ENCODE measurements at regions not wholly inside any gene's neighbourhood (a gene's known extent, or its start where the extent isn't known, plus 50 kb on each side); places are given as distances from the start of the nearest gene placed in this dataset.
"Not testable (repeated sequence)": the region's sequence is repeated elsewhere in the genome, so short reads cannot be mapped to it uniquely, and the experiment has no call there.

DNA sequence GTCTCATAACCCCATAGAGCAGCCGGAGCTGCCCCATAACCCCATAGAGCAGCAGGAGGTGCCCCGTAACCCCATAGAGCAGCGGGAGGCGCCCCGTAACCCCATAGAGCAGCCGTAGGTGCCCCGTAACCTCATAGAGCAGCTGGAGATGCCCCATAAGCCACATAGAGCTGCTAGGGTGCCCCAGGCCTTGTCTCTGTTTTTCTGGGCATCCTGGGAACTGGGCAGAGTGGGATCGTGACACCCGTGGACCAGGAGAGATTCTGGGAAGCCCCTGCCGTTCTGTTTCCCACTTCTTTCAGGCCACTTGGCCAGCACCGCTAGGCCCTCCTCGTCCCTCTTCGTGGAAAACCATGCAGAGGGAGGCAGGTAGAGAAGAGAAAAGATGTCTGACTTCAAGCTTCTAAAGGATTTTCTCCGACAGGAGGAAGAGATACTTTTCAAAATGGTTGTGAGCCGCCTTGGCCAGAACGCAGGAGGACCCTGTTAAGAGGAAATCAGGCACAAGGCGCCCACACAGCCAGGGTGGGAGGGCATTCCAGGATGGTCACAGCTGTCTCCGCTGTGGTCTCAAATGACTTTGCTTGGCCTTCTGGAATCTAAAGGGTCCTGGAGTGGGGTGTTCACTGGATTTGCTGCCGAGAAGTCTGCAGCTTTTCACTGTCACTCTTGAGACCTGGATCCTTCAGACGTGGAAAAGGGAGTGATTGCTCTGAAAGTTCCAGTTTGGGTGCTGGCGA lies 171.8 kb downstream of the NPIPB11 start:
- H3K4me3 Mint-ChIP-seq; H3K36me3 Mint-ChIP-seq; H3K4me1 Mint-ChIP-seq (ENCODE audit: low read depth in 2 of 2); H3K9me3 Mint-ChIP-seq; H3K27me3 Mint-ChIP-seq; ATAC-seq; H3K27ac Mint-ChIP-seq; DNase-seq (ENCODE audit: low spot score): not testable (repeated sequence)

DNA sequence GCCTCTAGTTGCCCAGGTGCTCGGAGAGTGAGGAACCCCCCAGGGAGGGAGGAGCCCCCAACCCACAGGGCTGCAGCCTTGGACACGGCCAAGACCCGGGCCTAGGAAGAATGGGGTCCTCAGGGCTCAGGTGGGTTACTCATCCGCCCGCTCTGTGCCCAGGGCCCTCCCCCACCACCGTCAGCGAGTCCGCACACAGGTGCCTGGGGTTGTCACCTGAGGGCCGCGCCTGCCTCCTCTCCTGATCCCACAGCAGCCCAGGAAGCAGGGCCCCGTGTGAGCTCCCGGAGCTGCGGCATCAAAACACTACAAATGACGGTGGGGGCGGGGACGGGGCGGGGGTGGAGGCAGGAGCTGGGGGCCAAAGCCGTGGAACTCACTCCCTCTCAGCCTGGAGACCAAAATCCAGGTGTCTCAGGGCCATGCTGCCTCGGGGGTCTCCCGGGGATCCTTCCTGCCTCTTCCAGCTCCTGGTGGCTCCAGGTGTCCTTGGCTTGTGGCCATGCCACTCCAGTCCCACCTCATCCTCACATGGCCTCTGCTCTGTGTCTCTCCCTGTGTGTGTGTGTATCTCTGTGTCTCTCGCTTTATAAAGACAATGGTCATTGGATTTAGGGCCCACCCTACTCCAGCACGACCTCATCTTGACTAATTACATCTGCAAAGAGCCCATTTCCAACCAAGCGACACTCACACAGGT lies 172.7 kb downstream of the NPIPB11 start:
- H3K4me3 Mint-ChIP-seq; H3K36me3 Mint-ChIP-seq; H3K4me1 Mint-ChIP-seq (ENCODE audit: low read depth in 2 of 2); H3K9me3 Mint-ChIP-seq; H3K27me3 Mint-ChIP-seq; H3K27ac Mint-ChIP-seq; DNase-seq (ENCODE audit: low spot score): not testable (repeated sequence)
- ATAC-seq, result peak in 1 of 2 donors; percentile 11

DNA sequence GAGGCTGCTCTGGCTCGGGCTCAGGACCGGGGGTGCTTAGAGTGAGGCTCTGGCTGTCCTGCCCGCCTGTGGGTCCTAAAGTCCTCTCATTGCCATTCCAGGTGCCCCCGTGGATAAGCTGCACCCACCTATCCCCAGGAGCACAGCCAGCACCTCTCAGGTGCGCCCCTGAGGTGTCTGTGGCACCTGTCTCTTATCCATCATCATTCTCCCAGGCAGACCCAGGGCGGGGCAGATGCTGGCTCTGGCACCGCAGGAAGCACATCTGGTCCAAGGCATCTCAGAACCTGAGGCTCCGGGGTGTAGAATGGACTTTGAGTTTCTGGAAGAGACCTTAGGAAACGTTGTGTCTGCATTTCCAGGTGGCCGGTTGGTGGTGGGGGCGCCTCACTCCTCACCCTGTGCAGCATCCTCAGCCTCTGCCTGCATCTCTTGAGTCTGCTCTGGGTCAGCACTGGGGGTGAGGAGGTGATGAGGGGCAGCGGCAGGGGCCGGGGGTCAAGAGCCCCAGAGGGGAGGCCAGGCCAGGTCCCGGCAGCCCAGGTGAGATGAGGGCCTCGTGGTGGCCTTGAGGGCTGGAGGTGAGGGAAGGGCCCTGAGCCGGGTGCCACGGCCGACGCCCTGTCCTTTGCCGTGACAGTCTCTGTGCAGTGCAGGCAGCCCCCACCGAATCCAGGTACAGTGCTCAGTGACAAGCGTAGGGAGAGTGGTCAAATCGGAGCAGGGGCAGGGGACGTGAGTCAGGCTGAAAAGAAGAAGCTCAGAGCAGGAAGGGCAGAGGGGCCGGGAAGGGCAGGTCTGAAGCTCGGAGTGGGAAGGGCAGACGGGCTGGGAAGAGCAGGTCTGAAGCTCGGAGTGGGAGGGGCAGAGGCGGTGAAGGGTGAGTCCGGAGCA lies 173.5 kb downstream of the NPIPB11 start:
- no peaks in the 10 kb centered on the region for H3K9me3 Mint-ChIP-seq
- H3K27me3 Mint-ChIP-seq, result no peaks in the 10 kb centered on the region
- H3K36me3 Mint-ChIP-seq, result no peaks in the 10 kb centered on the region
- peaks cover 0 to 2% of the 10 kb centered on the region in 2 donors for H3K4me1 Mint-ChIP-seq (ENCODE audit: low read depth in 2 of 2)
- ATAC-seq, result no peak
- H3K27ac Mint-ChIP-seq, result no peak overlapping the region
- DNase-seq (ENCODE audit: low spot score), result no peak
- no peak overlapping the region for H3K4me3 Mint-ChIP-seq

DNA sequence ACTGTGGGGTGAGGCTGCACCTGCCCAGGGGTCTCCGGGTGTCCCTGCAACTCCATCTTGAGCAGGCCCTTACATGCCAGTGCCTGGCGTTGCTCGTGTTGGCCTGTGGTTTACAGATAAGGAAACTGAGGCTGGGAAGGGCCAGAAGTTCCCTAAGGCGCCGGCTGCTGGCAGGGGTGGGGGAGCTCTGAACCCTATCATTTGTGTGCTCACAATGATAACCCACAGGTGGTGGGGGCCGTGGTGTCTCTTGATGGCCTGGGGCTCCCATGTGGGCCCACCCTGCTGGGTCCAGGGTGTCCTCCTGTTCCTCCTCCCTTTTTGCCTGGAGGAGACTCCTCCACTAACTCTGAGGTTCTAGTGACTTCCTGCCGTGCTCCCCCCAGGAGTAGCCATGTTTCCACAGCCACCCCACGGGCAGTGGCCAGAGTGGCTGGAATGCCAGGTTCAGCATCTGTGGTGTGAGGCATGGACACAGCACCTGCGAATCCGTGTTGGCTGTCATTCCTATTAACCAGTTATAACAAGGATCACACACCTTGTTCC lies 174.3 kb downstream of the NPIPB11 start:
- not testable (repeated sequence) for H3K9me3 Mint-ChIP-seq; DNase-seq (ENCODE audit: low spot score); H3K27ac Mint-ChIP-seq; H3K27me3 Mint-ChIP-seq; H3K4me3 Mint-ChIP-seq; H3K4me1 Mint-ChIP-seq (ENCODE audit: low read depth in 2 of 2); H3K36me3 Mint-ChIP-seq; ATAC-seq

DNA sequence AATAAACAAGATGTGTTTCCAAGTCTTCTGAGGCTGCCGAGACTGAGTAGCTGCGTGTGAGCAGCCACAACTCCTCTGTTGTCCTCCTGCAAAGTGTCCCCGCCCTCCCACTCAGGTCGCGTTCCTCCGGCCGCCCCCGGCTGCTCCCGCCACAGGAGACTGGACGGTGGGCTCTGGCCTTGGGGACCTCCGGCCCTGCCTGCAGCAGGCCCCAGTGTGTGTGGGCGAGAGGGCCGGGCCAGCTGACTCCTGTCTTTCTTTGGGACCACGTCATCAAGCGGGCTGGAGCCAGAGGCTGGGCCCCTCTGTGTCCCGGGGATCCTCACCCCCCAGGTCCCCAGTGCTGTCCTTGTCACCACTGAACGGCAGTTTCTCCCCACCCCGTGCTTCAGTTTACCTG lies 175.3 kb downstream of the NPIPB11 start:
- Mint-ChIP-seq H3K9me3 (peaks cover 7% of the 10 kb centered on the region), H3K36me3 (no peaks in the 10 kb centered on the region), H3K27me3 (no peaks in the 10 kb centered on the region), H3K4me3 (no peak overlapping the region), H3K4me1 (ENCODE audit: low read depth in 2 of 2) (peaks cover 7 to 9% of the 10 kb centered on the region in 2 donors), H3K27ac (no peak overlapping the region)
- DNase-seq (ENCODE audit: low spot score) (no peak), ATAC-seq (no peak)

DNA sequence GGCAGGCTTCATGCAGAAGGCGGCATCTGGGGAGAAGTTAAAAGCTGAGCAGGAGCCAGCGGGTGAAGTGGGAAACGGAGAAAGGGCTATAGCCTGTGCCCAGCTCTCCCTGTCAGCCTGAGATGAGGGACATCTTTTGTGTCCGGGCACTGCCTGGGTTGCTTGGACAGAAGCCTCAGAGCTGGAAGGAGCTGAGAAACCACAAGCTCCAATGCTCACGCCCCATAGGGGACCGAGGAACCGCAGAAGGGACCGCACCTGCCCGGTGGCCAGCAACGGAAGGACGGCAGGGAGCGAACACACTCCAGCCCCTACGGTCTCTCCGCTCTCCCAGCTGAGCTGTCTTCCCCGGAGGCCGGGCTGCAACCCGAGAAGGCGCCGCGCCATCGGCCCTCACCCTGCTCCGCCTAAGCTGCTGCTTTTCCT lies 175.8 kb downstream of the NPIPB11 start:
- Mint-ChIP-seq H3K4me1 (ENCODE audit: low read depth in 2 of 2) (peaks cover 8 to 10% of the 10 kb centered on the region in 2 donors), H3K4me3 (no peak overlapping the region), H3K9me3 (peaks cover 8% of the 10 kb centered on the region), H3K27me3 (no peaks in the 10 kb centered on the region), H3K27ac (no peak overlapping the region), H3K36me3 (no peaks in the 10 kb centered on the region)
- DNase-seq (ENCODE audit: low spot score) (no peak), ATAC-seq (no peak)

DNA sequence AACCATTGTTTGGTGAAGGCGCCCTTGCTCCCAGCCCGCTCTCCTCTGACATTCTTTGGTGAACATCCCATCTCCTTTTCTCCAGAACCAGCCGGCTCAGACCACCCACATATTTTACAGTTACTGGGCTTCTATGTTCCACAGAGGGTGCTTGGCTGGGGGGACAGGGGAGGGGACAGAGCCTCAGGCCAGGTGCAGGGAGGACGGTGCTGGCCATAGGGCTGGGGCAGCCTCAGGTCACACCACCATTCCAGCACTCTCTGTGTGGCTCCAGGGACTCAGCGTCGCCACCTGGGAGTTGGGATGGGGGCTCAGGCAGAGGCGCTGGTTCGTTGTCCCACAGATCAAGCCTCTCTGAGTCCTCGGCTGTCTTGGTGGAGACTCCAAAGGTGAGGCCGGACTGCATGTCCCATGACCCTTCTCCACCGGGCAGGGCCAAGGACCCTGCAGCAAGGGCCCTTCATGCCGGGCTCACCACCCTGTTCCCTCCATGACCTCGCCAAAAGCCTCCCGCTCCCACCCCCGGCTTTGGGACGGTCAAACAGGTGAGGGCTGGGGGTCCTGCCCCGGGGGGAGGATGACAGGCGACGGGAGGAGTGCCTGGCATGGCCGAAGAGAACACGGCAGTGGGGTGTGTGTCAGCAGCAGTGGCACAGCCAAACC lies 176.4 kb downstream of the NPIPB11 start:
- not testable (repeated sequence) for H3K9me3 Mint-ChIP-seq; ATAC-seq; DNase-seq (ENCODE audit: low spot score); H3K4me3 Mint-ChIP-seq; H3K4me1 Mint-ChIP-seq (ENCODE audit: low read depth in 2 of 2); H3K27ac Mint-ChIP-seq; H3K36me3 Mint-ChIP-seq; H3K27me3 Mint-ChIP-seq

DNA sequence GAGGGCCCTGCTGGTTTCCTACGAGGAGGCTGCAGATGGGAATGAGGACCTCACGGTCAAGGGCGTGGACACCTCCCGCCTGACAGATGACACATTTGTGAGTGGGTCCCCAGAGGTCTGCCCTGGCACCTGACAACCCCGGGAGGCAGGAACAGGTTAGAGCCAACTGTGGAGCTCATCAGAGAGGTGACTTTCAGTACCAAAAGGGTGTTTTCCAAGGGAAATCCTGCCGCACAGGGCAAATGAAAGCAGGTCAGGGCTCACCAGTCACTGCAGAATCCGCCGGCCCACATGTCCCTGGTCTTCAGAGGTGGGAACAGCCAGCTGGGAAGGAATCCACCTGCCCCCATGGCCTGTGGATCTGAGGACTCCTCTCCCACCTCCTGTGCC lies 176.9 kb downstream of the NPIPB11 start:
- not testable (repeated sequence) for DNase-seq (ENCODE audit: low spot score); H3K27me3 Mint-ChIP-seq; H3K9me3 Mint-ChIP-seq; H3K4me3 Mint-ChIP-seq; H3K27ac Mint-ChIP-seq; H3K36me3 Mint-ChIP-seq; ATAC-seq; H3K4me1 Mint-ChIP-seq (ENCODE audit: low read depth in 2 of 2)

DNA sequence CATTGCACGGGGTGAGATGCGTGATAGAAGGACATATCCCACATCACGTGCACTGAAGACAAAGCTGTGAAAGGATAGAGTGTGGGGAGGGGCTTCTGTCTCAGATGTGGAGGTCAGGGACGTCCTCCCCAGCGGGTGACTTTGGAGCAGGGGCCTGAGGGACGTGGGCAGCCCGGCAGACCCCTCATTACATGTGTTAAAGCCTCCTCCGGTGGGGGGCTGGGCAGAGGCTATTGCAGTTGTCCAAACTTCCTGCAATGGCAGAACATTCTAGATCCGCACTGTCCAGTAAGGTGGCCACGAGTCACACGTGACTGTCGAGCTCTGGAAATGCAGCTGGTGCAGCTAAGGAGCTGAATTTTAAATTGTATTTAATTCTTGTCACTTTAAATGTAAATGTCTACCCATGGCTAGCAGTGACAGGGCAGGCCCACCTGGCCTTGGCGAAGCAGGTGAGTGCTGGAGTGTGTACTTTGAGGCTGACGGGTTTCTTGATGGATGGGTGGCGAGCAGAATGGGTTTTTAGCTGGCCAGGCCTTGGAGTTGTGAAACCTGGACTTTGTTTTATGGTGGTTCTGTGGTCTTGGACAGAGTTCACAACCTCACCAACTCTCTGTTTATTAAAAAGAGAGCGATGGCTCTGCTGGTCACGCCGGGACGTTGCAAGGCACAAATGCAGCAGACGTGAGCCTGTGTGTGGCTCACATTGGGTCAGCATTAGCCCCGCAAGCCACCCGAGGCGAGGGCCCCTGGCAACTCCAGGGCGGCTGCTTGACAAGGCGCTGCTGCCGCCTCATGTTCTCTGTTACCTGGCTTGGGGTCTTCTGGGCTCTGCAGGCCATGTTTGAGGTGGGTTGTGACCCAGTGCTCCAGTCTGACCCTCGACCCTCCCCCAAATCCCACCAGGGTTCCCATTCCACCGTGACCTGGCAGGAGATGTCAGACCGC lies 177.6 kb downstream of the NPIPB11 start:
- H3K27ac Mint-ChIP-seq; H3K4me3 Mint-ChIP-seq; H3K36me3 Mint-ChIP-seq; H3K27me3 Mint-ChIP-seq; H3K9me3 Mint-ChIP-seq; DNase-seq (ENCODE audit: low spot score); ATAC-seq: not testable (repeated sequence)
- H3K4me1 Mint-ChIP-seq (ENCODE audit: low read depth in 2 of 2), result peaks cover 8 to 13% of the 10 kb centered on the region in 2 donors

DNA sequence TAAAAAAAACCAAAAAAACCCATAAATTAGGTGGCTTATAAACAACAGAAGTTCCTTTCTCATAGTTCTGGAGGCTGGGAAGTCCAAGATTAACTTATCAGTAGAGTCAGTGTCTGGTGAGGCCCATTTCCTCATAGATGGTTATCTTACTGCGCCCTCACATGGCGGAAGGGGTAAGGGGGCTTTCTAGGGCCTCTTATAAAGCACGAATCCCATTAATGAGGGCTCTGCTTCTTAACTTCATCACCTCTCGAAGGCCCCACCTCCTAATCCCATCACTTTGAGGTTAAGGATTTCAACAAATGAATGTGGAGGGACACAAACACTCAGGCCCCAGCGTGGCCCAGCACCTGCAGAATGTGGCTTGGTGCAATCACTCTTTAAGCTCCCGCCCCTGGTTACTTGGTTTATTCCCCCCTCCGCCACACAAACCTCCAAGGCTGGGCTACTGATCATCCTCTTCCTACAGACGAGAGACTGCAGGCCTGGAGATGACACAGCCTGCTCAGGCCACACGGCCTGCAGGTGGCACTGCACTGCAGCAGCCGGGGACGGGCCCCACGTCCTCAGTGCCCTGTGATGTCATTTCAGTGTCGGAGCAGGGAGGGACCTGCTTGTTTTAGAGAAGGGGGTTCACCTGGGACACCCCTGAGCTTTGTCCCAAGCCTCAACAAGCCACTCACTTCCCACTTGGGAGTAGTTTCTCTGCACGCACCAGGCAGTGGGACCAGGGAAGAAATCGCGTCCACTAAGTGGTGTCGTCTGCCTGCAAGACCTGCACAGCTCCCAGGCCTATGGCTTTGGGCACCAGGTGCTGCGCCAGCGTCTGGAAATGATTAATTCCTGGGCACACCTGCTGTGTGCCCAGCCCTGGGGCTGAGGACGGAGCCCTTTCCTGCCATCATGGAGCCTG lies 178.5 kb downstream of the NPIPB11 start:
- peaks cover 12 to 19% of the 10 kb centered on the region in 2 donors for H3K4me1 Mint-ChIP-seq (ENCODE audit: low read depth in 2 of 2)
- peak; percentile 68 to 71 for ATAC-seq
- not testable (repeated sequence) for DNase-seq (ENCODE audit: low spot score); H3K27me3 Mint-ChIP-seq; H3K9me3 Mint-ChIP-seq; H3K4me3 Mint-ChIP-seq; H3K36me3 Mint-ChIP-seq; H3K27ac Mint-ChIP-seq

DNA sequence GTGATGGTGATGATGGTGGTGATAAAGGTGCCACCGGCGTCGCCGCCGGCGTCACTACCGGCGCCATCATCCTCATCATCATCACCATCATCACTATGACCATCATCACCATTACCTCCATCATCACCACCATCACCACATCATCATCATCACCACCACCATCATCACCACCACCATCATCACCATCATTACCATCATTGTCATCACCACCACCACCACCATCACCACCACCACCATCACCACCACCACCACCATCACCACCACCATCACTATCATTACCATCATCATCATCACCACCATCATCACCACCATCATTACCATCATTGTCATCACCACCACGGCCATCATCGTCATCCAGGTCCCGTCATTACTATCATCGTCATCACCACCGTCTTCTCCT lies 179.7 kb downstream of the NPIPB11 start:
- H3K27ac Mint-ChIP-seq, result peak overlapping the region; percentile 20 to 26
- H3K4me3 Mint-ChIP-seq, result no peak overlapping the region
- H3K27me3 Mint-ChIP-seq, result no peaks in the 10 kb centered on the region
- H3K36me3 Mint-ChIP-seq, result no peaks in the 10 kb centered on the region
- DNase-seq (ENCODE audit: low spot score) (no peak), ATAC-seq (no peak)
- H3K9me3 Mint-ChIP-seq, result peaks cover 8% of the 10 kb centered on the region
- peaks cover 12 to 22% of the 10 kb centered on the region in 2 donors for H3K4me1 Mint-ChIP-seq (ENCODE audit: low read depth in 2 of 2)

DNA sequence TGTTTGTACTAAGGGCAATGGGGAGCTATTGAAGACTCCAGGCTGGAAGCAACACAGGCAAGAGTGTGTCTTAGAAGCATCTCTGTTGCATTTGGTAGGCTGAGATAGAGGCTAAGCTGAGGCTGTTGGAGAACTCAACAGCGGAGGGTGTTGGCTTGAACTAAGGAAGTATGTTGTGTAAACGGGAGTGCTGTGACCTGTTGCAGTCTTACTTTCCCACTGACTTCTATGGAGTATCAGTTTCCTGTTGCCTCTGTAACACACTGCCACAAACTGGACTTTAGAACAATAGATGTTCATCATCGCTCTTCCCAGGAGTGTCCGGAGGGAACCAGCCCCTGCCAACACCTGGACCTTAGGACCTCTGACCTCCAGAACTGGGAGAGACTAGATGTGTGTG lies 181.8 kb downstream of the NPIPB11 start:
- not testable (repeated sequence) for H3K9me3 Mint-ChIP-seq; H3K27me3 Mint-ChIP-seq; ATAC-seq; H3K36me3 Mint-ChIP-seq; H3K4me3 Mint-ChIP-seq; H3K27ac Mint-ChIP-seq; DNase-seq (ENCODE audit: low spot score)
- peaks cover 13 to 23% of the 10 kb centered on the region in 2 donors for H3K4me1 Mint-ChIP-seq (ENCODE audit: low read depth in 2 of 2)
